ENCODE measurements at regions not wholly inside any gene's neighbourhood (a gene's known extent, or its start where the extent isn't known, plus 50 kb on each side); places are given as distances from the start of the nearest gene placed in this dataset.
A peak's percentile ranks its signal among the peaks of the same experiment; 100 is the strongest.

- DNase-seq: no peak
These were observed 122.2 kb downstream of the ACTL8 start for GRCh38 chr1:17877316-17877715.

- DNase-seq: no peak
These were observed 122.8 kb downstream of the ACTL8 start for GRCh38 chr1:17877896-17878295.

- DNase-seq: no peak
These were observed 123.7 kb downstream of the ACTL8 start for GRCh38 chr1:17878837-17879236.

GRCh38 chr1:17880449-17880848 is 125.3 kb downstream of the ACTL8 start:
- no peak for DNase-seq

- DNase-seq: no peak
These were observed 126.6 kb downstream of the ACTL8 start for GRCh38 chr1:17881761-17882160.

- no peak for DNase-seq
These were observed 128.0 kb downstream of the ACTL8 start for GRCh38 chr1:17883136-17883535.

- no peak for DNase-seq
These were observed 128.7 kb downstream of the ACTL8 start for GRCh38 chr1:17883662-17884395.

- DNase-seq: no peak
These were observed 130.7 kb downstream of the ACTL8 start for GRCh38 chr1:17885663-17886320.

GRCh38 chr1:17886386-17886785 is 131.3 kb downstream of the ACTL8 start:
- DNase-seq: no peak

GRCh38 chr1:17886838-17887441 is 131.8 kb downstream of the ACTL8 start:
- no peak for DNase-seq

GRCh38 chr1:17887661-17888371 is 132.7 kb downstream of the ACTL8 start:
- no peak for DNase-seq

GRCh38 chr1:17890056-17890814 is 135.1 kb downstream of the ACTL8 start:
- DNase-seq: no peak

GRCh38 chr1:17890815-17891191 is 135.7 kb downstream of the ACTL8 start:
- DNase-seq: no peak

- DNase-seq: no peak
These were observed 136.3 kb downstream of the ACTL8 start for GRCh38 chr1:17891205-17892110.

- DNase-seq: no peak
These were observed 137.1 kb downstream of the ACTL8 start for GRCh38 chr1:17892225-17892624.

- no peak for DNase-seq
These were observed 137.7 kb downstream of the ACTL8 start for GRCh38 chr1:17892851-17893250.

- no peak for DNase-seq
These were observed 138.9 kb downstream of the ACTL8 start for GRCh38 chr1:17893891-17894631.

GRCh38 chr1:17895401-17895800 is 140.3 kb downstream of the ACTL8 start:
- DNase-seq: no peak

GRCh38 chr1:17895986-17896385 is 140.9 kb downstream of the ACTL8 start:
- DNase-seq: no peak

- DNase-seq: peak; percentile 31
These were observed 148.3 kb downstream of the ACTL8 start for GRCh38 chr1:17903386-17903785.

- DNase-seq: no peak
These were observed 149.2 kb downstream of the ACTL8 start for GRCh38 chr1:17904290-17904689.
